Body of pancreas (tissue), 4 donors: ENCODE measurements at regions not wholly inside any gene's neighbourhood (a gene's known extent, or its start where the extent isn't known, plus 50 kb on each side); places are given as distances from the start of the nearest gene placed in this dataset.
"Not testable (repeated sequence)": the region's sequence is repeated elsewhere in the genome, so short reads cannot be mapped to it uniquely, and the experiment has no call there.

Experiments
- CTCF ChIP-seq, 7 experiments: fragments of 450-650 bp in 4 of 7; fragments of 200-600 bp in 3 of 7; sonication (generic) in 3 of 7; IDR thresholded peaks; one replicate each; pipeline ENCODE4 v1.5.1; 2016 to 2019; ENCODE audit warnings: antibody characterized with exemption in 7 of 7
- POLR2A ChIP-seq, 3 donors: fragments of 450-650 bp; IDR thresholded peaks; one replicate each; pipeline ENCODE4 v1.6.1; 2016; ENCODE audit warnings: antibody characterized with exemption in 3 of 3, mild to moderate bottlenecking in 2 of 3

- TF ChIP-seq CTCF, POLR2A (IDR thresholded peaks at IDR 0.05): not testable (repeated sequence)
Measured at GRCh38 chr14:53216478-53216877, 63.4 kb upstream of the DDHD1 start.
